ENCODE measurements at regions not wholly inside any gene's neighbourhood (a gene's known extent, or its start where the extent isn't known, plus 50 kb on each side); places are given as distances from the start of the nearest gene placed in this dataset.
A peak's percentile ranks its signal among the peaks of the same experiment; 100 is the strongest.

- peak in 1 of 2 experiments; percentile 47; a peak in 1 of 4 replicates for TF ChIP-seq REST (IDR thresholded peaks at IDR 0.05; ENCODE audit: insufficient read depth in 1 of 2, low read depth in 2 of 2, low read length in 2 of 2)
- peak; percentile 48 for TF ChIP-seq FOXP2 (optimal IDR thresholded peaks at IDR 0.05; ENCODE audit: borderline replicate concordance, extremely low read depth, extremely low read length, insufficient read depth)
- TF ChIP-seq POLR2AphosphoS5 (IDR thresholded peaks at IDR 0.05; ENCODE audit: low read depth, low read length): no peak
- peak; percentile 39; the same call in 1 of the 2 replicates for TF ChIP-seq TAF1 (IDR thresholded peaks at IDR 0.05; ENCODE audit: borderline replicate concordance, insufficient read depth, low read length)
- TF ChIP-seq SIN3A (IDR thresholded peaks at IDR 0.05; ENCODE audit: borderline replicate concordance, insufficient read depth, low read length): 0 out of 2 replicates have a peak, but pooled peaks have one; percentile 24
These were observed 283.1 kb upstream of the PITRM1 start for GRCh38 chr10:3455385-3456334.
